Islet of Langerhans (tissue), 1 donor: ENCODE measurements at regions not wholly inside any gene's neighbourhood (a gene's known extent, or its start where the extent isn't known, plus 50 kb on each side); places are given as distances from the start of the nearest gene placed in this dataset.

Experiments used
- FAIRE-seq: peaks from one replicate; lab custom pipeline; 2011; peaks lifted over from hg19 to GRCh38; lab: Jason Lieb, UNC

DNA sequence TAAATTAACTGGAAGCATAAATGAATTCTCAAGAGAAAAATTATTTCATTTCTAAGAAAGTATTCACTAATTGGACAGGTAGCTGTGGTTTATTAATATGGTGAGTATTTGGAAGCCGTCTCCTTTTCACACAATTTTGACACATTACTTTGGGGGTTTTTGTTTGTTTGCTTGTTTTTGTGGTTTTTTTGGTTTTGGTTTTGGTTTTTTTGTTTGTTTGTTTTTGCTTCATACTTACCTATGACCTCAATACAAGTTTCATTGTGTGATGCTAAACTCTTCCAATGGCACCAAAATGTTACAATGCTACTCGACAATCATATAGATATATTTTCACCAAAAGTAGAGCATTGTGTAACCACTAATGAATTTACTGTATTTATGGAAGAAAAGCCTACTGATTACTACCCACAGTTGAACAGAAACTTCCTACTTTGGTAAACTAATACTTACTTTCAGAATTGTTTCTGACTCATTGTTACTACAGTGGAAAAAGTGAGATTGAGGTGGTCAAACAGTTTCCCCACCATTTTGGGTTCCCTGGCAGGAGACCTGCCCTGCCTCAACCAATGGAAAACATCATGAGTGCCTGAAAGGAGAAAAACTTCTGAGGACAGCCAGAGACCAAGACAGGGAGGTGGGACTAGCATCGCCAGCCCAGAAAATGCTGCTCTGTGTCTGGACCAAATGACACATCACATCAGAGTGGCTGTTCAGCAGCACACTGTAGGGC, 443.1 kb downstream of the HNRNPD start:
- no peak for FAIRE-seq

- no peak for FAIRE-seq
Observed at GRCh38 chr4:81923140-81923539, 450.7 kb downstream of the HNRNPD start.

GRCh38 chr4:81922313-81922712, 450.6 kb upstream of the RASGEF1B start:
- no peak for FAIRE-seq

- no peak for FAIRE-seq
Observed at GRCh38 chr4:81921751-81922159, 450.0 kb upstream of the RASGEF1B start.

GRCh38 chr4:81919810-81920209, 448.1 kb upstream of the RASGEF1B start:
- no peak for FAIRE-seq

- no peak for FAIRE-seq
Observed at GRCh38 chr4:81919223-81919622, 447.5 kb upstream of the RASGEF1B start.

GRCh38 chr4:81915430-81915829, 443.7 kb upstream of the RASGEF1B start:
- FAIRE-seq = no peak

DNA sequence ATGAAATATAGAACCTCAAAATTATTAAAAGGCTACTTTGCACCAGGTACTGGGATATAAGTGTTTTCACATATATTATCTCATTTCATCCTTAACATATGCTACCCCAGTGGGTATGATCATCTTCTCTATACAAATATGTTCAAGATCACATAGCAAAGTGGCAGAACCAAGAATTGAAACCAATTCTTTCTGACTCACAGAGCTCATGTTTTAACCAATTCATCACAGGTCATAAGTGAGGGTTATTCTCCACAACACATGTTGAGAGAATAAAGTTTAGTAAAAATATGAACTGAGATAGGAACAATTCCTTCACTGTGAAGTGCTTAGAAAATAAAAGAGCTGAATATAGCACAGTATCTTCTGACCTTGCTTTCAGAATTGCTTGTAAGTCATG, 442.9 kb upstream of the RASGEF1B start:
- no peak for FAIRE-seq

- FAIRE-seq = peak; percentile 13
Observed at GRCh38 chr4:81913427-81913879, 441.7 kb upstream of the RASGEF1B start.

- no peak for FAIRE-seq
Observed at GRCh38 chr4:81912376-81913030, 440.8 kb upstream of the RASGEF1B start.

GRCh38 chr4:81906905-81907304, 435.2 kb upstream of the RASGEF1B start:
- no peak for FAIRE-seq

DNA sequence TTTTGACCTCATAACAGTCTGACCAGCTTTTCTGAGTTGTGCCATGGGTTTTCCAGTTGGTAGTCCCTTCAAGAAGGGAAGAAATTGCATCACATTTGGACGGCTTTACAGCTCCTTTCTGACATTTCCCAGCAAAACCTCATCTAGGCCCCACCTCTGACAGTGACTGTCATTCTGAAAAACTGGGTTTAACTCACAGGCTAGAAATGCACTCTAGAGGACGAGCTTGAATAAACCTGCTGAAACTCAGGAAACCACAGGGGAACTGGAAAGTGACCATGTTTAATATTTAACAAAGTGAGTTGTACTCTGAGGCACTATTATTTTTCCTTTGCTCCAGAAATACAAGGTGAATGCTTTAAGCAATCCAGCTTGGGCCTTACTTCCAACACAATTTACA, 434.3 kb upstream of the RASGEF1B start:
- FAIRE-seq = no peak

GRCh38 chr4:81904121-81904520, 432.4 kb upstream of the RASGEF1B start:
- FAIRE-seq = no peak

- FAIRE-seq = no peak
Observed at GRCh38 chr4:81903212-81903611, 431.5 kb upstream of the RASGEF1B start.

- no peak for FAIRE-seq
Observed at GRCh38 chr4:81898862-81899504, 427.3 kb upstream of the RASGEF1B start.

- peak; percentile 90 for FAIRE-seq
Observed at GRCh38 chr4:81896936-81897335, 425.2 kb upstream of the RASGEF1B start.

GRCh38 chr4:81891005-81891996, 419.6 kb upstream of the RASGEF1B start:
- no peak for FAIRE-seq

GRCh38 chr4:81884986-81885385, 413.3 kb upstream of the RASGEF1B start:
- FAIRE-seq = no peak

- no peak for FAIRE-seq
Observed at GRCh38 chr4:81883530-81884450, 412.1 kb upstream of the RASGEF1B start.

DNA sequence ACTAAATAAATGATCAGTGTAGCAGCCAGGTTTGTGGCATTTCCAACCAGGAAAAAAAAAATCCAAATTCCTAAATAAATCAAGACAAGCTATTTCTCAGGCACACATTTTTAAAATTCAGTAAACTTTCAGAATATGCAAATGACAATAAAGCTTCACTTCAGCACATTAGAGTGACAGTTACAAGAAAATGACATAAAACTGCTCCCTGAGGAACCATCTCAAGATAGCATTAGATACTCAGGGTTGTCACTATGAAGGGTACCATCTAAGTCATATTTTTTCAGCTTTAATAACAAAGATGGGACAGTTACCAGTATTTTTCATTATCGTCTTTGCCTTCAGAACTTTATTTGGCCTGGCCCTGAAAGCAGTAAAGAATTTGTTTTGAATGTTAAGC, 411.3 kb upstream of the RASGEF1B start:
- FAIRE-seq = no peak
